GM18907 (cell line): ENCODE measurements at regions not wholly inside any gene's neighbourhood (a gene's known extent, or its start where the extent isn't known, plus 50 kb on each side); places are given as distances from the start of the nearest gene placed in this dataset.

Experiments used
- ATAC-seq: cut with Tn5 transposase; IDR thresholded peaks from one replicate; pipeline ENCODE4 v1.9.1; 2021; ENCODE audit warnings: mild to moderate bottlenecking, moderate library complexity; ENCODE audit not compliant: unreplicated experiment

- ATAC-seq, result no peak
Observed at GRCh38 chr18:39802648-39803229, 2152.3 kb upstream of the PIK3C3 start.

- no peak for ATAC-seq
Observed at GRCh38 chr18:39801848-39802247, 2153.2 kb upstream of the PIK3C3 start.

- ATAC-seq, result no peak
Observed at GRCh38 chr18:39801010-39801409, 2154.0 kb upstream of the PIK3C3 start.

- no peak for ATAC-seq
Observed at GRCh38 chr18:39799006-39799405, 2156.0 kb upstream of the PIK3C3 start.

- ATAC-seq, result no peak
Observed at GRCh38 chr18:39796393-39796792, 2158.6 kb upstream of the PIK3C3 start.

GRCh38 chr18:39795350-39795749 is 2159.7 kb upstream of the PIK3C3 start:
- no peak for ATAC-seq

GRCh38 chr18:39793609-39794008 is 2161.4 kb upstream of the PIK3C3 start:
- ATAC-seq, result no peak

GRCh38 chr18:39788383-39788782 is 2166.7 kb upstream of the PIK3C3 start:
- ATAC-seq, result no peak

GRCh38 chr18:39786477-39786876 is 2168.6 kb upstream of the PIK3C3 start:
- no peak for ATAC-seq

- no peak for ATAC-seq
Observed at GRCh38 chr18:39784541-39784940, 2170.5 kb upstream of the PIK3C3 start.

GRCh38 chr18:39781565-39781964 is 2173.5 kb upstream of the PIK3C3 start:
- ATAC-seq, result no peak

- no peak for ATAC-seq
Observed at GRCh38 chr18:39780774-39781173, 2174.3 kb upstream of the PIK3C3 start.

GRCh38 chr18:39779926-39780325 is 2175.1 kb upstream of the PIK3C3 start:
- ATAC-seq, result no peak

- no peak for ATAC-seq
Observed at GRCh38 chr18:39776766-39777165, 2178.3 kb upstream of the PIK3C3 start.

- no peak for ATAC-seq
Observed at GRCh38 chr18:39774957-39775598, 2180.0 kb upstream of the PIK3C3 start.

GRCh38 chr18:39773646-39774045 is 2181.4 kb upstream of the PIK3C3 start:
- ATAC-seq, result no peak

- ATAC-seq, result no peak
Observed at GRCh38 chr18:39772155-39772919, 2182.7 kb upstream of the PIK3C3 start.

GRCh38 chr18:39770399-39770798 is 2184.6 kb upstream of the PIK3C3 start:
- ATAC-seq, result no peak

- no peak for ATAC-seq
Observed at GRCh38 chr18:39764873-39765272, 2190.2 kb upstream of the PIK3C3 start.

- ATAC-seq, result no peak
Observed at GRCh38 chr18:39761273-39761672, 2193.8 kb upstream of the PIK3C3 start.

- ATAC-seq, result no peak
Observed at GRCh38 chr18:39759926-39760325, 2194.3 kb upstream of the CELF4 start.

GRCh38 chr18:39753178-39753577 is 2187.6 kb upstream of the CELF4 start:
- ATAC-seq, result no peak
